Dendritic cell treated with granulocyte-macrophage colony-stimulating factor and Interleukin-4, amounts not matched to agents 40 ng/mL and 50 ng/mL, for 4 days (primary cell): ENCODE measurements at regions not wholly inside any gene's neighbourhood (a gene's known extent, or its start where the extent isn't known, plus 50 kb on each side); places are given as distances from the start of the nearest gene placed in this dataset.
"Not testable (repeated sequence)": the region's sequence is repeated elsewhere in the genome, so short reads cannot be mapped to it uniquely, and the experiment has no call there.

ENCODE experiments used
- H3K27ac Mint-ChIP-seq: one replicate; pipeline ENCODE4 v1.8.0; 2022; ENCODE audit warnings: mild to moderate bottlenecking, mixed read lengths
- H3K27me3 Mint-ChIP-seq: one replicate; pipeline ENCODE4 v1.8.0; 2022; ENCODE audit warnings: mild to moderate bottlenecking, mixed read lengths
- H3K36me3 Mint-ChIP-seq: one replicate; pipeline ENCODE4 v1.8.0; 2022; ENCODE audit warnings: low read depth, mixed read lengths
- H3K4me1 Mint-ChIP-seq: one replicate; pipeline ENCODE4 v1.8.0; 2022; ENCODE audit warnings: low read depth, mixed read lengths
- H3K4me3 Mint-ChIP-seq: one replicate; pipeline ENCODE4 v1.8.0; 2022; ENCODE audit warnings: mild to moderate bottlenecking, moderate library complexity, mixed read lengths
- H3K9me3 Mint-ChIP-seq: one replicate; pipeline ENCODE4 v1.8.0; 2022; ENCODE audit warnings: mixed read lengths
- intact Hi-C: fragments of 100-400 bp; cut with micrococcal nuclease; formaldehyde crosslinking; loops from one replicate; pipeline ENCODE4 v1.15.0; 2022

GRCh38 chr12:30578426-30578825 lies 117.2 kb downstream of the IPO8 start:
- H3K27ac Mint-ChIP-seq: no peak overlapping the region
- peaks cover 14% of the 10 kb centered on the region for H3K9me3 Mint-ChIP-seq
- no peaks in the 10 kb centered on the region for H3K27me3 Mint-ChIP-seq
- no peaks in the 10 kb centered on the region for H3K36me3 Mint-ChIP-seq
- intact Hi-C loops: no loop called here
- no peaks in the 10 kb centered on the region for H3K4me1 Mint-ChIP-seq
- no peak overlapping the region for H3K4me3 Mint-ChIP-seq

- Mint-ChIP-seq H3K27me3 (no peaks in the 10 kb centered on the region), H3K4me1 (no peaks in the 10 kb centered on the region), H3K9me3 (no peaks in the 10 kb centered on the region), H3K27ac (no peak overlapping the region), H3K4me3 (no peak overlapping the region), H3K36me3 (no peaks in the 10 kb centered on the region)
- intact Hi-C loops: no loop called here
These were observed 122.5 kb downstream of the IPO8 start for GRCh38 chr12:30573145-30573544.

DNA sequence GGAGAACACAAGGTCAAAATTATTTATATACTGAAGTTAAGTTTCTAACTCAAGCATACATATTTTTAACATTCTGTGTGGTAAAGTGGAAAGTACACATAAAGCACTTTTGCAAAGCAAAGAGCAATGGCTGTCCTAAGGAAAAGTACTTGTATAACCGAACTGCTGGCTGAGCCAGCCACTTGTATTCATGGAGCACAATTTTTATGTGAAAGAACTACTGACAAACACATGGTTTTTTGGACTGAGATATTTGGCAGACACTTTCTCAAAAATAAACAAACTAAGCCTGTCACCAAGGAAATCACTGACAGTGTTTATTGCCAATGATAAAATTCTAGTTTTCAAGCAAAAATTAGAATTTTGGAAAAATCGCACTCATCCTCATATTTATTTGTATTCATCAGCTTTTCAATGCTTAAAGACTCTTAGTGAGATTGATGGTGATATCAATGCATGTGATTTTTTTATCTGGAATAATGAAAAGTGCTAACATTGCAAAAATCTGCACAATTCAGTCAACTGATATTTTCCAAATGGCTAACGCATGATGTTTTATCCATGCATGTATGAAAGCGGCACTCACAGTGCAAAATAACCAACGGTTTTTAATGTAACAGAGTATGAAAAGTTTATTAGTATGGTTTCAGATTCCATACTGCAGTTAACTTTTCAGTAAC lies 125.3 kb downstream of the IPO8 start:
- intact Hi-C loops: no loop called here
- no peaks in the 10 kb centered on the region for H3K27me3 Mint-ChIP-seq
- no peak overlapping the region for H3K4me3 Mint-ChIP-seq
- H3K36me3 Mint-ChIP-seq: no peaks in the 10 kb centered on the region
- no peaks in the 10 kb centered on the region for H3K4me1 Mint-ChIP-seq
- no peaks in the 10 kb centered on the region for H3K9me3 Mint-ChIP-seq
- no peak overlapping the region for H3K27ac Mint-ChIP-seq

GRCh38 chr12:30569426-30569825 lies 126.2 kb downstream of the IPO8 start:
- H3K9me3 Mint-ChIP-seq: no peaks in the 10 kb centered on the region

GRCh38 chr12:30568453-30568852 lies 127.2 kb downstream of the IPO8 start:
- Mint-ChIP-seq H3K4me3 (no peak overlapping the region), H3K4me1 (no peaks in the 10 kb centered on the region), H3K27me3 (no peaks in the 10 kb centered on the region), H3K9me3 (peaks cover 7% of the 10 kb centered on the region), H3K36me3 (no peaks in the 10 kb centered on the region), H3K27ac (no peak overlapping the region)
- intact Hi-C loops: no loop called here

More at GRCh38 chr12:30569426-30569825, 126.2 kb downstream of the IPO8 start:
- intact Hi-C loops: no loop called here
- Mint-ChIP-seq H3K4me1 (no peaks in the 10 kb centered on the region), H3K36me3 (no peaks in the 10 kb centered on the region), H3K27ac (no peak overlapping the region), H3K27me3 (no peaks in the 10 kb centered on the region), H3K4me3 (no peak overlapping the region)

GRCh38 chr12:30567082-30567481 lies 128.6 kb downstream of the IPO8 start:
- Mint-ChIP-seq H3K27me3 (no peaks in the 10 kb centered on the region), H3K4me3 (no peak overlapping the region), H3K27ac (no peak overlapping the region), H3K9me3 (peaks cover 16% of the 10 kb centered on the region), H3K36me3 (no peaks in the 10 kb centered on the region), H3K4me1 (no peaks in the 10 kb centered on the region)
- intact Hi-C loops: no loop called here

- no peak overlapping the region for H3K27ac Mint-ChIP-seq
- H3K4me1 Mint-ChIP-seq: no peaks in the 10 kb centered on the region
- H3K4me3 Mint-ChIP-seq: no peak overlapping the region
- peaks cover 38% of the 10 kb centered on the region for H3K9me3 Mint-ChIP-seq
- intact Hi-C loops: no loop called here
- H3K27me3 Mint-ChIP-seq: no peaks in the 10 kb centered on the region
- no peaks in the 10 kb centered on the region for H3K36me3 Mint-ChIP-seq
These were observed 131.3 kb downstream of the IPO8 start for GRCh38 chr12:30564394-30564793.

- H3K4me3 Mint-ChIP-seq: no peak overlapping the region
- H3K27ac Mint-ChIP-seq: no peak overlapping the region
- no peaks in the 10 kb centered on the region for H3K27me3 Mint-ChIP-seq
- no peaks in the 10 kb centered on the region for H3K4me1 Mint-ChIP-seq
- H3K9me3 Mint-ChIP-seq: peaks cover 40% of the 10 kb centered on the region
- no peaks in the 10 kb centered on the region for H3K36me3 Mint-ChIP-seq
- intact Hi-C loops: no loop called here
These were observed 147.5 kb downstream of the IPO8 start for GRCh38 chr12:30548203-30548602.

DNA sequence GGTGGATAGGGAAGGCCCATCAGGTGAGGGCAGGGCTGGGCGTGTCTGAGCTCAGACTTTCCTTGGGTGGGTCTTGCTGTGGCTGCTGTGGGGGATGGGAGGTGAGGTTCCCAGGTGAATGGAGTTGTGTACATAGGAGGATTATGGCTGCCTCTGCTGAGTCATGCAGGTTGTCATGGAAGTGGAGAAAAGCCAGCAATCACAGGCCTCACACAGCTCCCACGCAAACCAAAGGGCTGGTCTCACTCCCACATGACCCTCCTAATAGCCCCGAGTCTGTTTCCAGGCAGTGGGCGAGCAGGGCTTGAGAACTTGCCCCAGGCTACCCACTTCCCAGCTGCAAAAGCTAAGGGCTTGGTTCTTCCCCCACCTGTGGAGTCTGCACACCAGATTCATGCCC lies 149.5 kb downstream of the IPO8 start:
- H3K4me3 Mint-ChIP-seq: no peak overlapping the region
- intact Hi-C loops: no loop called here
- peaks cover 54% of the 10 kb centered on the region for H3K9me3 Mint-ChIP-seq
- H3K4me1 Mint-ChIP-seq: no peaks in the 10 kb centered on the region
- H3K36me3 Mint-ChIP-seq: no peaks in the 10 kb centered on the region
- no peaks in the 10 kb centered on the region for H3K27me3 Mint-ChIP-seq
- H3K27ac Mint-ChIP-seq: no peak overlapping the region

DNA sequence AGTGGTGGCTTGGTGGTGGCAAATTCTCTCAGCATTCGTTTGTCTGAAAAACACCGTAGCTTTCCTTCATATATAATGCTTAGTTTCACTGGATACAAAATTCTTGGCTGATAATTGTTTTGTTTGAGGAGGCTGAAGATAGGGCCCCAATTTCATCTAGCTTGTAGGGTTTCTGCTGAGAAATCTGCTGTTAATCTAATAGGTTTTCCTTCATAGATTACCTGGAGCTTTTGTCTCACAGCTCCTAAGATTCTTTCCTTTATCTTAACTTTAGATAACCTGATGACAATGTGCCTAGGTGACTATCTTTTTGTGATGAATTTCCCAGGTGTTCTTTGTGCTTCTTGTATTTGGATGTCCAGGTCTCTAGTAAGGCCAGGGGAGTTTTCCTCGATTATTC lies 151.0 kb downstream of the IPO8 start:
- H3K4me3 Mint-ChIP-seq, H3K27ac Mint-ChIP-seq, H3K4me1 Mint-ChIP-seq, H3K27me3 Mint-ChIP-seq, H3K36me3 Mint-ChIP-seq, intact Hi-C loops: not testable (repeated sequence)
- peaks cover 61% of the 10 kb centered on the region for H3K9me3 Mint-ChIP-seq

- no peak overlapping the region for H3K4me3 Mint-ChIP-seq
- H3K36me3 Mint-ChIP-seq: no peaks in the 10 kb centered on the region
- no peaks in the 10 kb centered on the region for H3K27me3 Mint-ChIP-seq
- H3K27ac Mint-ChIP-seq: no peak overlapping the region
- H3K4me1 Mint-ChIP-seq: no peaks in the 10 kb centered on the region
- H3K9me3 Mint-ChIP-seq: peaks cover 18% of the 10 kb centered on the region
- intact Hi-C loops: no loop called here
These were observed 158.4 kb downstream of the IPO8 start for GRCh38 chr12:30537228-30537627.

- H3K4me3 Mint-ChIP-seq: no peak overlapping the region
- no peaks in the 10 kb centered on the region for H3K27me3 Mint-ChIP-seq
- no peaks in the 10 kb centered on the region for H3K36me3 Mint-ChIP-seq
- H3K27ac Mint-ChIP-seq: no peak overlapping the region
- no peaks in the 10 kb centered on the region for H3K9me3 Mint-ChIP-seq
- H3K4me1 Mint-ChIP-seq: no peaks in the 10 kb centered on the region
- intact Hi-C loops: no loop called here
These were observed 162.0 kb downstream of the IPO8 start for GRCh38 chr12:30533558-30534265.

DNA sequence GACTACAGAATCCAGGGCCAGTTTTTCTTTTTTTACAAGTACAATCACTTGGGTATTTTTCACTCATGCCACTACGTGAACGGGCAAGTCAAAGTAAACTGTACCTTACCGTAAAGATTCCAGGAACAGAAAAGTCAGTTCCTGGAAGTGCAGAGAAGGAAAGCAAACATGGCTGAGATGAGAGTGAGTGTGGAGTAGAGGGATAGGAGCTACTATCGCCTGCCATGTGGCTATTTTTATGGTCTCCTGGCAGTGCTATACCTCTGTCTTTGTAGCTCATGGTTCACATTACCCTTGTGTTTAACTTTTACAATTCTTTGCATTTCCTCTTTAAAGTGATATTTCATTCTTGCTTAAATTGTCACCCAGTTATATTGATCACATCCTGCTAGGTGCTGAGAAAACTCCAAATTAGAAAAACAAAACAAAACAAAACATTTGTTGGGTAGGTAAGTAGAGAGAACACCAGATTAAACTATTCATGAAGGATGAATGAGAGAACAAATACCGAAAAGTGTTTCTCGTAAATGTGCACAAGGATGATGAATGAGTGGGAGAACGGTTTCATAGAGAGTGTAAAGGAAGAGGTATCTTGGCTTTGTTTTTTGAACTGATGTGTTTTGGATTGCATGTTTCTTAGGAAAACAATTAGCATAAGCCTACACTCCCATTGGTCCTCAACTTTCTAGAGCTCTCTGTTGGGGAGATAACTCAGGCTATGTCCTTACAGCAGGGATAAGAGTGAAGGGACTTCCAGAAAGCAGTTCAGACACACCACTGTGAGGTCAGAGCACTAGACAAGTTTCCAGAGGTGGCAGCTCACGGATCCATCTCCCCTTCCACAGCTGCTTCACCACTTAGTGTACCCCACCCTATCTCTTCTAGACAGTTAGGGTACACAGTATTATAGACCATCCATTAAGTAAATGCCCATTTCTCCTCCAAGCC lies 163.7 kb downstream of the IPO8 start:
- Mint-ChIP-seq H3K27me3 (no peaks in the 10 kb centered on the region), H3K9me3 (no peaks in the 10 kb centered on the region), H3K4me3 (no peak overlapping the region), H3K4me1 (no peaks in the 10 kb centered on the region), H3K27ac (no peak overlapping the region), H3K36me3 (no peaks in the 10 kb centered on the region)
- intact Hi-C loops: no loop called here
